Endodermal cell (in vitro differentiated cells): ENCODE measurements at regions not wholly inside any gene's neighbourhood (a gene's known extent, or its start where the extent isn't known, plus 50 kb on each side); places are given as distances from the start of the nearest gene placed in this dataset.
"Not testable (repeated sequence)": the region's sequence is repeated elsewhere in the genome, so short reads cannot be mapped to it uniquely, and the experiment has no call there.

Source experiments
- DNase-seq: peaks from one replicate; pipeline ENCODE4 v3.0.0-alpha.2; 2017
- H3K27ac ChIP-seq: 2 replicates; pipeline ENCODE4 v1.5.1; 2013; ENCODE audit warnings: mild to moderate bottlenecking, low read depth, low read length, moderate library complexity
- H3K27me3 ChIP-seq: 2 replicates; pipeline ENCODE4 v1.6.1; 2013; ENCODE audit warnings: mild to moderate bottlenecking, low read length, moderate library complexity; ENCODE audit not compliant: insufficient read depth, control insufficient read depth, poor library complexity, severe bottlenecking
- H3K36me3 ChIP-seq: 2 replicates; pipeline ENCODE4 v1.7.0; 2013; ENCODE audit warnings: mild to moderate bottlenecking, low read length, moderate library complexity; ENCODE audit not compliant: control insufficient read depth, insufficient read depth
- H3K4me1 ChIP-seq: one replicate; pipeline ENCODE4 v1.7.0; 2013; ENCODE audit warnings: low read length; ENCODE audit not compliant: control insufficient read depth, insufficient read depth
- H3K4me3 ChIP-seq: 2 replicates; pipeline ENCODE4 v1.5.1; 2013; ENCODE audit warnings: mild to moderate bottlenecking, low read length, moderate library complexity
- H3K9ac ChIP-seq: 2 replicates; pipeline ENCODE4 v1.6.1; 2013; ENCODE audit warnings: mild to moderate bottlenecking, low read length, moderate library complexity; ENCODE audit not compliant: poor library complexity, severe bottlenecking; ENCODE audit errors: extremely low read depth
- H3K9me3 ChIP-seq: 2 replicates; pipeline ENCODE4 v1.6.1; 2013; ENCODE audit warnings: mild to moderate bottlenecking, low read length, moderate library complexity; ENCODE audit not compliant: control insufficient read depth
- H3K27ac Mint-ChIP-seq: 2 replicates; pipeline ENCODE4 v1.8.0; 2020; ENCODE audit warnings: mixed read lengths
- H3K27me3 Mint-ChIP-seq: 2 replicates; pipeline ENCODE4 v1.8.0; 2021; ENCODE audit warnings: mild to moderate bottlenecking, mixed read lengths; ENCODE audit not compliant: insufficient read depth
- H3K36me3 Mint-ChIP-seq: 2 replicates; pipeline ENCODE4 v1.8.0; 2020; ENCODE audit warnings: low read depth, mixed read lengths
- H3K4me1 Mint-ChIP-seq: 2 replicates; pipeline ENCODE4 v1.8.0; 2020; ENCODE audit warnings: mixed read lengths
- H3K4me3 Mint-ChIP-seq: 2 replicates; pipeline ENCODE4 v1.8.0; 2020; ENCODE audit warnings: mild to moderate bottlenecking, moderate library complexity, mixed read lengths
- H3K9me3 Mint-ChIP-seq: 2 replicates; pipeline ENCODE4 v1.8.0; 2020; ENCODE audit warnings: mild to moderate bottlenecking, mixed read lengths
- CTCF ChIP-seq: fragments of 200-600 bp; sonication (generic); conservative IDR thresholded peaks from 2 replicates; pipeline ENCODE4 v1.5.0; 2021; ENCODE audit warnings: antibody characterized with exemption, mild to moderate bottlenecking
- WGBS, 2 experiments: methylation state at CpG; one replicate each; pipeline versions ENCODE4 v1.1.5 to v1.1.7; 2013; ENCODE audit warnings: missing lambda C conversion rate in 2 of 2, mixed read lengths in 1 of 2; ENCODE audit not compliant: insufficient coverage in 1 of 2, insufficient read length in 1 of 2; 5-methylcytosine and 5-hydroxymethylcytosine counted together

- no peaks in the 10 kb centered on the region for H3K9me3 ChIP-seq
- no peaks in the 10 kb centered on the region for H3K27me3 ChIP-seq
- H3K27ac ChIP-seq, result no peak overlapping the region
- H3K36me3 Mint-ChIP-seq, result no peaks in the 10 kb centered on the region
- 90% methylated on average over 2 of the region's 2 CpGs; no CpG with 5 or more reads in 1 of the 2 experiments for WGBS, 2 experiments
- DNase-seq, result no peak
- no peak overlapping the region for H3K9ac ChIP-seq
- peaks cover 2% of the 10 kb centered on the region for H3K9me3 Mint-ChIP-seq
- no peak for TF ChIP-seq CTCF
- H3K4me1 Mint-ChIP-seq, result no peaks in the 10 kb centered on the region
- no peak overlapping the region for H3K4me3 ChIP-seq
- H3K27me3 Mint-ChIP-seq, result no peaks in the 10 kb centered on the region
- no peak overlapping the region for H3K4me3 Mint-ChIP-seq
- no peaks in the 10 kb centered on the region for H3K36me3 ChIP-seq
- H3K4me1 ChIP-seq, result no peaks in the 10 kb centered on the region
- H3K27ac Mint-ChIP-seq, result no peak overlapping the region
These were observed 273.1 kb upstream of the ARSJ start for GRCh38 chr4:114252499-114252898.

- no peaks in the 10 kb centered on the region for H3K4me1 Mint-ChIP-seq
- Histone ChIP-seq H3K4me1 (no peaks in the 10 kb centered on the region), H3K36me3 (no peaks in the 10 kb centered on the region), H3K9ac (no peak overlapping the region), H3K27ac (no peak overlapping the region), H3K9me3 (no peaks in the 10 kb centered on the region), H3K4me3 (no peak overlapping the region), H3K27me3 (no peaks in the 10 kb centered on the region)
- H3K9me3 Mint-ChIP-seq, result peaks cover 12% of the 10 kb centered on the region
- no peak for TF ChIP-seq CTCF
- DNase-seq, result no peak
- H3K36me3 Mint-ChIP-seq, result no peaks in the 10 kb centered on the region
- H3K4me3 Mint-ChIP-seq, result no peak overlapping the region
- WGBS, 2 experiments, result no CpG with 5 or more reads among the region's 1 CpG
- H3K27me3 Mint-ChIP-seq, result no peaks in the 10 kb centered on the region
- H3K27ac Mint-ChIP-seq, result no peak overlapping the region
These were observed 278.1 kb upstream of the ARSJ start for GRCh38 chr4:114257501-114257900.

- H3K27ac ChIP-seq, H3K36me3 ChIP-seq, DNase-seq, H3K36me3 Mint-ChIP-seq, H3K9ac ChIP-seq, H3K27ac Mint-ChIP-seq, H3K27me3 Mint-ChIP-seq, H3K4me1 ChIP-seq, H3K4me3 ChIP-seq, H3K27me3 ChIP-seq, H3K4me3 Mint-ChIP-seq, H3K4me1 Mint-ChIP-seq, H3K9me3 ChIP-seq: not testable (repeated sequence)
- H3K9me3 Mint-ChIP-seq, result peaks cover 13% of the 10 kb centered on the region
- WGBS, 2 experiments, result 83% methylated on average over 1 of the region's 1 CpG; no CpG with 5 or more reads in 1 of the 2 experiments
These were observed 283.0 kb upstream of the ARSJ start for GRCh38 chr4:114262421-114262820.

- H3K36me3 Mint-ChIP-seq, result no peaks in the 10 kb centered on the region
- H3K27me3 Mint-ChIP-seq, result no peaks in the 10 kb centered on the region
- H3K9me3 Mint-ChIP-seq, result peaks cover 13% of the 10 kb centered on the region
- H3K27ac Mint-ChIP-seq, result no peak overlapping the region
- H3K27ac ChIP-seq, result no peak overlapping the region
- H3K9ac ChIP-seq, result no peak overlapping the region
- WGBS, 2 experiments, result 89 to 94% methylated on average over 1 to 2 of the region's 2 CpGs
- no peak for TF ChIP-seq CTCF
- DNase-seq, result no peak
- no peaks in the 10 kb centered on the region for H3K4me1 ChIP-seq
- no peaks in the 10 kb centered on the region for H3K27me3 ChIP-seq
- no peaks in the 10 kb centered on the region for H3K4me1 Mint-ChIP-seq
- H3K9me3 ChIP-seq, result no peaks in the 10 kb centered on the region
- H3K4me3 ChIP-seq, result no peak overlapping the region
- H3K36me3 ChIP-seq, result no peaks in the 10 kb centered on the region
- H3K4me3 Mint-ChIP-seq, result no peak overlapping the region
These were observed 283.8 kb upstream of the ARSJ start for GRCh38 chr4:114263233-114263632.
